GM23338 (cell line): ENCODE measurements at regions not wholly inside any gene's neighbourhood (a gene's known extent, or its start where the extent isn't known, plus 50 kb on each side); places are given as distances from the start of the nearest gene placed in this dataset.
A peak's percentile ranks its signal among the peaks of the same experiment; 100 is the strongest.

Source experiments
- ATAC-seq: fragments of 200-7000 bp; cut with Tn5 transposase; 3 replicates; pipeline ENCODE4 v1.9.1; 2020
- DNase-seq: peaks from one replicate; pipeline ENCODE4 v3.0.0-alpha.2; 2015; ENCODE audit warnings: low spot score
- H2AFZ ChIP-seq: fragments of 200-600 bp; sonication (generic); 2 replicates; pipeline ENCODE4 v1.8.0; 2016; ENCODE audit warnings: antibody characterized with exemption, mild to moderate bottlenecking, moderate library complexity
- H3F3A ChIP-seq: fragments of 200-600 bp; sonication (generic); replicated peaks from 2 replicates; pipeline ENCODE4 v1.8.0; 2017; ENCODE audit warnings: antibody characterized with exemption, mixed run types, low read depth
- H3K27ac ChIP-seq: fragments of 200-600 bp; sonication (generic); 2 replicates; pipeline ENCODE4 v1.6.1; 2016; ENCODE audit warnings: low read depth
- H3K27me3 ChIP-seq: fragments of 200-600 bp; sonication (generic); 2 replicates; pipeline ENCODE4 v1.8.0; 2016; ENCODE audit warnings: mild to moderate bottlenecking, mixed run types, moderate library complexity; ENCODE audit not compliant: insufficient read depth
- H3K36me3 ChIP-seq: fragments of 200-600 bp; sonication (generic); 2 replicates; pipeline ENCODE4 v1.8.0; 2016; ENCODE audit warnings: mild to moderate bottlenecking; ENCODE audit not compliant: insufficient read depth
- H3K4me1 ChIP-seq: fragments of 200-600 bp; sonication (generic); 2 replicates; pipeline ENCODE4 v1.8.0; 2016; ENCODE audit warnings: mild to moderate bottlenecking, moderate library complexity; ENCODE audit not compliant: insufficient read depth
- H3K4me2 ChIP-seq: fragments of 200-600 bp; sonication (generic); 2 replicates; pipeline ENCODE4 v1.7.1; 2017; ENCODE audit warnings: mixed run types
- H3K4me3 ChIP-seq: fragments of 200-600 bp; sonication (generic); 2 replicates; pipeline ENCODE4 v1.6.1; 2016; ENCODE audit warnings: mixed run types
- H3K79me2 ChIP-seq: fragments of 200-600 bp; sonication (generic); replicated peaks from 2 replicates; pipeline ENCODE4 v1.8.0; 2017; ENCODE audit warnings: mild to moderate bottlenecking; ENCODE audit not compliant: insufficient read depth
- H3K9me2 ChIP-seq: fragments of 200-600 bp; sonication (generic); 2 replicates; pipeline ENCODE4 v1.8.0; 2017; ENCODE audit not compliant: insufficient read depth
- H4K20me1 ChIP-seq: fragments of 200-600 bp; sonication (generic); replicated peaks from 2 replicates; pipeline ENCODE4 v1.8.0; 2017; ENCODE audit warnings: mild to moderate bottlenecking; ENCODE audit not compliant: insufficient read depth
- H3K27ac Mint-ChIP-seq: 2 replicates; pipeline ENCODE4 v1.8.0; 2020; ENCODE audit warnings: inconsistent platforms, mild to moderate bottlenecking, moderate library complexity, mixed read lengths
- H3K27me3 Mint-ChIP-seq: 3 replicates; pipeline ENCODE4 v1.8.0; 2022; ENCODE audit warnings: low read depth, mild to moderate bottlenecking, moderate library complexity, mixed read lengths, inconsistent platforms; ENCODE audit not compliant: insufficient read depth, poor library complexity
- H3K36me3 Mint-ChIP-seq: 3 replicates; pipeline ENCODE4 v1.8.0; 2021; ENCODE audit warnings: low read depth, mild to moderate bottlenecking, inconsistent platforms, moderate library complexity, mixed read lengths
- H3K4me1 Mint-ChIP-seq: 3 replicates; pipeline ENCODE4 v1.8.0; 2020; ENCODE audit warnings: mild to moderate bottlenecking, inconsistent platforms, mixed read lengths
- H3K4me3 Mint-ChIP-seq: 3 replicates; pipeline ENCODE4 v1.8.0; 2021; ENCODE audit warnings: moderate library complexity, mild to moderate bottlenecking, inconsistent platforms, mixed read lengths
- H3K9me3 Mint-ChIP-seq: 3 replicates; pipeline ENCODE4 v1.8.0; 2020; ENCODE audit warnings: moderate library complexity, mild to moderate bottlenecking, inconsistent platforms, mixed read lengths
- CREB1 ChIP-seq: fragments of 250-450 bp; sonication (Bioruptor Pico); IDR thresholded peaks from 2 replicates; pipeline ENCODE4 v1.5.0; 2020; ENCODE audit warnings: low read depth, mild to moderate bottlenecking, moderate library complexity
- ETS1 ChIP-seq: IDR thresholded peaks from 2 replicates; pipeline ENCODE4 v1.6.1; 2016; ENCODE audit warnings: antibody characterized with exemption
- EZH2 ChIP-seq: fragments of 200-600 bp; sonication (generic); IDR thresholded peaks from one replicate; pipeline ENCODE4 v1.8.0; 2017; ENCODE audit warnings: antibody characterized with exemption, mild to moderate bottlenecking, low read depth; ENCODE audit not compliant: unreplicated experiment
- EZH2phosphoT487 ChIP-seq: fragments of 200-600 bp; sonication (generic); IDR thresholded peaks from one replicate; pipeline ENCODE4 v1.8.1; 2018; ENCODE audit warnings: antibody characterized with exemption; ENCODE audit not compliant: unreplicated experiment
- JUNB ChIP-seq: IDR thresholded peaks from one replicate; pipeline ENCODE4 v1.6.1; 2016; ENCODE audit warnings: antibody characterized with exemption; ENCODE audit not compliant: unreplicated experiment
- POLR2AphosphoS5 ChIP-seq: IDR thresholded peaks from 2 replicates; pipeline ENCODE4 v1.6.1; 2016; ENCODE audit warnings: antibody characterized with exemption, low read depth
- STAT1 ChIP-seq: IDR thresholded peaks from one replicate; pipeline ENCODE4 v1.6.1; 2016; ENCODE audit warnings: antibody characterized with exemption; ENCODE audit not compliant: unreplicated experiment
- ZNF114 ChIP-seq: fragments of 250-450 bp; sonication (Bioruptor Pico); IDR thresholded peaks from 2 replicates; pipeline ENCODE4 v1.5.0; 2020; ENCODE audit warnings: mild to moderate bottlenecking, moderate library complexity
- ZNF331 ChIP-seq: fragments of 250-450 bp; sonication (Bioruptor Pico); IDR thresholded peaks from 2 replicates; pipeline ENCODE4 v1.5.0; 2020; ENCODE audit warnings: low read depth, mild to moderate bottlenecking, moderate library complexity
- ZNF462 ChIP-seq: fragments of 250-450 bp; sonication (Bioruptor Pico); IDR thresholded peaks from 2 replicates; pipeline ENCODE4 v1.5.0; 2020; ENCODE audit warnings: mild to moderate bottlenecking, moderate library complexity
- TF ChIP-seq, protein P1 (sequence below): IDR thresholded peaks from one replicate; pipeline ENCODE4 v1.6.1; 2018; ENCODE audit warnings: antibody characterized with exemption; ENCODE audit not compliant: unreplicated experiment

GRCh38 chr12:77124767-77125166, 59.4 kb upstream of the E2F7 start:
- no peak for ATAC-seq
- Histone ChIP-seq H3K27me3 (no peaks in the 10 kb centered on the region), H2AFZ (no peak overlapping the region), H3K4me2 (no peak overlapping the region), H3K9me2 (no peaks in the 10 kb centered on the region), H3K4me3 (no peak overlapping the region), H3K4me1 (no peaks in the 10 kb centered on the region), H3F3A (no peaks in the 10 kb centered on the region), H4K20me1 (no peaks in the 10 kb centered on the region), H3K79me2 (no peaks in the 10 kb centered on the region), H3K27ac (no peak overlapping the region), H3K36me3 (no peaks in the 10 kb centered on the region)
- no peaks in the 10 kb centered on the region for H3K4me1 Mint-ChIP-seq
- no peak overlapping the region for H3K4me3 Mint-ChIP-seq
- no peak overlapping the region for H3K27ac Mint-ChIP-seq
- H3K27me3 Mint-ChIP-seq, result no peaks in the 10 kb centered on the region
- no peaks in the 10 kb centered on the region for H3K36me3 Mint-ChIP-seq
- DNase-seq, result no peak
- H3K9me3 Mint-ChIP-seq, result no peaks in the 10 kb centered on the region
- no peak for TF ChIP-seq JUNB
- TF ChIP-seq ZNF331 (CRISPR knock-in tag), result no peak
- TF ChIP-seq ZNF114 (CRISPR knock-in tag), result no peak
- TF ChIP-seq CREB1 (CRISPR knock-in tag), result no peak
- no peak for TF ChIP-seq POLR2AphosphoS5
- TF ChIP-seq EZH2phosphoT487, result no peak

- H3K27ac Mint-ChIP-seq, result no peak overlapping the region
- no peak overlapping the region for H3K27ac ChIP-seq
- no peak for TF ChIP-seq ZNF462 (CRISPR knock-in tag)
- TF ChIP-seq, protein P1, sequence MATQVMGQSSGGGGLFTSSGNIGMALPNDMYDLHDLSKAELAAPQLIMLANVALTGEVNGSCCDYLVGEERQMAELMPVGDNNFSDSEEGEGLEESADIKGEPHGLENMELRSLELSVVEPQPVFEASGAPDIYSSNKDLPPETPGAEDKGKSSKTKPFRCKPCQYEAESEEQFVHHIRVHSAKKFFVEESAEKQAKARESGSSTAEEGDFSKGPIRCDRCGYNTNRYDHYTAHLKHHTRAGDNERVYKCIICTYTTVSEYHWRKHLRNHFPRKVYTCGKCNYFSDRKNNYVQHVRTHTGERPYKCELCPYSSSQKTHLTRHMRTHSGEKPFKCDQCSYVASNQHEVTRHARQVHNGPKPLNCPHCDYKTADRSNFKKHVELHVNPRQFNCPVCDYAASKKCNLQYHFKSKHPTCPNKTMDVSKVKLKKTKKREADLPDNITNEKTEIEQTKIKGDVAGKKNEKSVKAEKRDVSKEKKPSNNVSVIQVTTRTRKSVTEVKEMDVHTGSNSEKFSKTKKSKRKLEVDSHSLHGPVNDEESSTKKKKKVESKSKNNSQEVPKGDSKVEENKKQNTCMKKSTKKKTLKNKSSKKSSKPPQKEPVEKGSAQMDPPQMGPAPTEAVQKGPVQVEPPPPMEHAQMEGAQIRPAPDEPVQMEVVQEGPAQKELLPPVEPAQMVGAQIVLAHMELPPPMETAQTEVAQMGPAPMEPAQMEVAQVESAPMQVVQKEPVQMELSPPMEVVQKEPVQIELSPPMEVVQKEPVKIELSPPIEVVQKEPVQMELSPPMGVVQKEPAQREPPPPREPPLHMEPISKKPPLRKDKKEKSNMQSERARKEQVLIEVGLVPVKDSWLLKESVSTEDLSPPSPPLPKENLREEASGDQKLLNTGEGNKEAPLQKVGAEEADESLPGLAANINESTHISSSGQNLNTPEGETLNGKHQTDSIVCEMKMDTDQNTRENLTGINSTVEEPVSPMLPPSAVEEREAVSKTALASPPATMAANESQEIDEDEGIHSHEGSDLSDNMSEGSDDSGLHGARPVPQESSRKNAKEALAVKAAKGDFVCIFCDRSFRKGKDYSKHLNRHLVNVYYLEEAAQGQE, result no peak
- TF ChIP-seq ETS1, result no peak
- TF ChIP-seq STAT1, result no peak
- no peak for TF ChIP-seq EZH2
- TF ChIP-seq ZNF114 (CRISPR knock-in tag), result no peak
- no peak for TF ChIP-seq POLR2AphosphoS5
- TF ChIP-seq JUNB, result no peak
Observed at GRCh38 chr12:77122661-77123060, 57.3 kb upstream of the E2F7 start.

More at GRCh38 chr12:77122661-77123060, 57.3 kb upstream of the E2F7 start:
- no peaks in the 10 kb centered on the region for H4K20me1 ChIP-seq
- H3K27me3 Mint-ChIP-seq, result no peaks in the 10 kb centered on the region
- H3K4me2 ChIP-seq, result no peak overlapping the region
- H3K4me3 ChIP-seq, result no peak overlapping the region
- no peaks in the 10 kb centered on the region for H3K27me3 ChIP-seq
- H3K79me2 ChIP-seq, result no peaks in the 10 kb centered on the region
- no peaks in the 10 kb centered on the region for H3K4me1 ChIP-seq
- no peaks in the 10 kb centered on the region for H3K36me3 Mint-ChIP-seq
- H3K9me3 Mint-ChIP-seq, result no peaks in the 10 kb centered on the region
- DNase-seq, result no peak
- no peaks in the 10 kb centered on the region for H3F3A ChIP-seq
- no peaks in the 10 kb centered on the region for H3K9me2 ChIP-seq
- H3K4me3 Mint-ChIP-seq, result no peak overlapping the region
- H3K36me3 ChIP-seq, result no peaks in the 10 kb centered on the region
- ATAC-seq, result no peak
- peak overlapping the region; percentile 8 for H2AFZ ChIP-seq
- no peaks in the 10 kb centered on the region for H3K4me1 Mint-ChIP-seq
